IMR-90 (cell line): ENCODE measurements at regions not wholly inside any gene's neighbourhood (a gene's known extent, or its start where the extent isn't known, plus 50 kb on each side); places are given as distances from the start of the nearest gene placed in this dataset.

Experiments
- BHLHE40 ChIP-seq: fragments of 150-350 bp; IDR thresholded peaks from 2 replicates; pipeline ENCODE4 v1.6.1; 2016; ENCODE audit warnings: mild to moderate bottlenecking, low read depth, low read length
- CEBPB ChIP-seq: IDR thresholded peaks from 2 replicates; pipeline ENCODE4 v1.6.1; 2012; ENCODE audit warnings: low read depth, low read length, improper control_type of control experiment
- CTCF ChIP-seq: conservative IDR thresholded peaks from 2 replicates; pipeline ENCODE4 v1.5.1; 2012; ENCODE audit warnings: mild to moderate bottlenecking, low read depth, low read length, improper control_type of control experiment
- MXI1 ChIP-seq: IDR thresholded peaks from 2 replicates; pipeline ENCODE4 v1.6.1; 2012; ENCODE audit warnings: low read depth, mild to moderate bottlenecking, low read length, moderate library complexity, borderline replicate concordance
- POLR2A ChIP-seq: IDR thresholded peaks from 2 replicates; pipeline ENCODE4 v1.6.1; 2012; ENCODE audit warnings: mild to moderate bottlenecking, low read depth, low read length
- RAD21 ChIP-seq: IDR thresholded peaks from 2 replicates; pipeline ENCODE4 v1.6.1; 2012; ENCODE audit warnings: low read length, improper control_type of control experiment
- RCOR1 ChIP-seq: IDR thresholded peaks from 2 replicates; pipeline ENCODE4 v1.6.1; 2012; ENCODE audit warnings: mild to moderate bottlenecking, low read length, improper control_type of control experiment; ENCODE audit not compliant: insufficient replicate concordance
- RFX5 ChIP-seq: IDR thresholded peaks from 2 replicates; pipeline ENCODE4 v1.8.0; 2012; ENCODE audit warnings: low read depth, mild to moderate bottlenecking, low read length, moderate library complexity
- SMC3 ChIP-seq: fragments of 150-350 bp; IDR thresholded peaks from 2 replicates; pipeline ENCODE4 v1.6.1; 2016; ENCODE audit warnings: low read depth, mild to moderate bottlenecking, antibody characterized with exemption, low read length, moderate library complexity
- USF2 ChIP-seq: fragments of 150-350 bp; IDR thresholded peaks from 2 replicates; pipeline ENCODE4 v1.6.1; 2017; ENCODE audit warnings: mild to moderate bottlenecking, antibody characterized with exemption, low read length, low read depth

GRCh38 chr11:8812438-8812837, 98.6 kb upstream of the AKIP1 start:
- TF ChIP-seq CTCF, result no peak
- TF ChIP-seq RCOR1, result no peak
- TF ChIP-seq SMC3, result no peak
- TF ChIP-seq POLR2A, result no peak
- TF ChIP-seq USF2, result no peak
- no peak for TF ChIP-seq MXI1
- no peak for TF ChIP-seq BHLHE40
- no peak for TF ChIP-seq RAD21
- no peak for TF ChIP-seq RFX5
- TF ChIP-seq CEBPB, result no peak
